ENCODE measurements at regions not wholly inside any gene's neighbourhood (a gene's known extent, or its start where the extent isn't known, plus 50 kb on each side); places are given as distances from the start of the nearest gene placed in this dataset.

DNA sequence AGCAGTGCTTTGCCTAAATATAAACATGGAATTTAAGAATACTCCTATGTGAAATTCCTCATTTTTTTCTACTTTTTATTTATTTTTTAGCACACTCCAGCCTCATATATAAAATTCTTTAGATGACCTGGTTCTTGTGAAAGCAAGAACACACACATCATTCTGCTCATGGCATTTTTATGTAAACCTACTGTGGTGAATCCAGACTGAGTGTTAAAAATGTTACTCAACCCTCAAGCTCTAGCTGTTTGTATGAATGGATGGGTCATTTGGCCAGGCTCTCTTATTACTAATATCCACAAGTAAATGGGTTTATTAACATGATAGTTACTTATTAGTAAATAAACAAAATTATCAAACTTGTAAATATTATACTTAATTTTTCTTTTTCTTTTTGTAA, 551.7 kb upstream of the LRRN3 start:
- TF ChIP-seq, protein P1, sequence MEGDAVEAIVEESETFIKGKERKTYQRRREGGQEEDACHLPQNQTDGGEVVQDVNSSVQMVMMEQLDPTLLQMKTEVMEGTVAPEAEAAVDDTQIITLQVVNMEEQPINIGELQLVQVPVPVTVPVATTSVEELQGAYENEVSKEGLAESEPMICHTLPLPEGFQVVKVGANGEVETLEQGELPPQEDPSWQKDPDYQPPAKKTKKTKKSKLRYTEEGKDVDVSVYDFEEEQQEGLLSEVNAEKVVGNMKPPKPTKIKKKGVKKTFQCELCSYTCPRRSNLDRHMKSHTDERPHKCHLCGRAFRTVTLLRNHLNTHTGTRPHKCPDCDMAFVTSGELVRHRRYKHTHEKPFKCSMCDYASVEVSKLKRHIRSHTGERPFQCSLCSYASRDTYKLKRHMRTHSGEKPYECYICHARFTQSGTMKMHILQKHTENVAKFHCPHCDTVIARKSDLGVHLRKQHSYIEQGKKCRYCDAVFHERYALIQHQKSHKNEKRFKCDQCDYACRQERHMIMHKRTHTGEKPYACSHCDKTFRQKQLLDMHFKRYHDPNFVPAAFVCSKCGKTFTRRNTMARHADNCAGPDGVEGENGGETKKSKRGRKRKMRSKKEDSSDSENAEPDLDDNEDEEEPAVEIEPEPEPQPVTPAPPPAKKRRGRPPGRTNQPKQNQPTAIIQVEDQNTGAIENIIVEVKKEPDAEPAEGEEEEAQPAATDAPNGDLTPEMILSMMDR (IDR thresholded peaks at IDR 0.05), result no peak
- TF ChIP-seq POLR2A (IDR thresholded peaks at IDR 0.05) (no peak), POLR2AphosphoS5 (IDR thresholded peaks at IDR 0.05) (no peak)
